GM12878 (cell line): ENCODE measurements at regions not wholly inside any gene's neighbourhood (a gene's known extent, or its start where the extent isn't known, plus 50 kb on each side); places are given as distances from the start of the nearest gene placed in this dataset.
"Not testable (repeated sequence)": the region's sequence is repeated elsewhere in the genome, so short reads cannot be mapped to it uniquely, and the experiment has no call there.

Source experiments
- ATAC-seq: fragments of 200-7000 bp; cut with Tn5 transposase; 3 replicates; pipeline ENCODE4 v1.9.1; 2020; ENCODE audit warnings: mild to moderate bottlenecking, moderate library complexity
- BruUV-seq: library from RNA; stranded (reverse); fragments of 400-500 nt; replicated peaks from 2 replicates; lab custom pipeline; 2021; lab: Mats Ljungman, UMichigan
- CTCF ChIA-PET: fragments of 300-600 bp; sonication (Branson Sonifier 250); formaldehyde crosslinking; extraction: SDS; loops from one replicate; lab custom pipeline; 2021; ENCODE audit warnings: inconsistent platforms; lab: Yijun Ruan, JAX
- POLR2A ChIA-PET: fragments of 350-600 bp; formaldehyde crosslinking; extraction: SDS; loops from one replicate; lab custom pipeline; 2021; ENCODE audit warnings: inconsistent platforms; lab: Charles Lee
- RAD21 ChIA-PET: fragments of 300-600 bp; sonication (Branson Sonifier 250); formaldehyde crosslinking; loops from one replicate; lab custom pipeline; 2023; ENCODE audit warnings: antibody characterized with exemption; ENCODE audit not compliant: unreplicated experiment; lab: Charles Lee
- SMC1A ChIA-PET: fragments of 300-600 bp; sonication (Branson Sonifier 250); formaldehyde crosslinking; loops from one replicate; lab custom pipeline; 2023; ENCODE audit not compliant: unreplicated experiment, uncharacterized antibody; lab: Charles Lee
- DNase-seq: peaks from one replicate; pipeline ENCODE4 v3.0.0-alpha.2; 2011; ENCODE audit warnings: low read depth, low spot score
- FAIRE-seq: peaks from 3 replicates; lab custom pipeline; 2011; peaks lifted over from hg19 to GRCh38; lab: Jason Lieb, UNC
- H2AFZ ChIP-seq: 2 replicates; pipeline ENCODE4 v1.6.0; 2011; ENCODE audit warnings: low read depth, low read length, control low read depth; ENCODE audit not compliant: control insufficient read depth
- H3K27ac ChIP-seq: 2 replicates; pipeline ENCODE4 v1.5.1; 2011; ENCODE audit warnings: control low read depth; ENCODE audit not compliant: control insufficient read depth, insufficient read depth
- H3K27me3 ChIP-seq, 2 experiments: replicated peaks in 1 of 2; 2 replicates each; pipeline versions ENCODE4 v1.6.0 to v1.6.1; 2011; ENCODE audit warnings: low read length in 1 of 2; ENCODE audit not compliant: control insufficient read depth in 2 of 2, insufficient read depth in 2 of 2
- H3K36me3 ChIP-seq, 2 experiments: 2 replicates each; pipeline ENCODE4 v1.5.1; 2011; ENCODE audit warnings: low read length in 1 of 2; ENCODE audit not compliant: control insufficient read depth in 2 of 2, insufficient read depth in 2 of 2
- H3K4me1 ChIP-seq: 2 replicates; pipeline ENCODE4 v1.6.1; 2011; ENCODE audit warnings: mild to moderate bottlenecking, low read length, moderate library complexity, mixed read lengths; ENCODE audit not compliant: control insufficient read depth, insufficient read depth
- H3K4me2 ChIP-seq: 2 replicates; pipeline ENCODE4 v1.6.0; 2011; ENCODE audit warnings: control low read depth; ENCODE audit not compliant: control insufficient read depth, insufficient read depth
- H3K4me3 ChIP-seq: fragments of 200-600 bp; sonication (generic); 2 replicates; pipeline ENCODE4 v1.5.1; 2016
- H3K79me2 ChIP-seq: 2 replicates; pipeline ENCODE4 v1.6.0; 2011; ENCODE audit warnings: low read length; ENCODE audit not compliant: control insufficient read depth, insufficient read depth
- H3K9ac ChIP-seq: 2 replicates; pipeline ENCODE4 v1.8.0; 2011; ENCODE audit warnings: low read length, control low read depth, mixed read lengths; ENCODE audit not compliant: control insufficient read depth, insufficient read depth
- H3K9me3 ChIP-seq: replicated peaks from 3 replicates; pipeline ENCODE4 v1.5.1; 2011; ENCODE audit warnings: mild to moderate bottlenecking, low read length; ENCODE audit not compliant: control insufficient read depth, insufficient read depth
- H4K20me1 ChIP-seq: 2 replicates; pipeline ENCODE4 v1.6.0; 2011; ENCODE audit not compliant: control insufficient read depth, insufficient read depth
- EP300 ChIP-seq, 2 experiments: fragments of 150-350 bp in 1 of 2; IDR thresholded peaks; 2 replicates each; pipeline ENCODE4 v1.6.1; 2011 to 2012; ENCODE audit warnings: low read depth in 2 of 2, low read length in 2 of 2, borderline replicate concordance in 1 of 2, improper control_type of control experiment in 1 of 2, inconsistent platforms in 1 of 2; ENCODE audit not compliant: control insufficient read depth in 1 of 2
- ETV6 ChIP-seq, 2 experiments: fragments of 450-650 bp in 1 of 2; IDR thresholded peaks in 1 of 2; conservative IDR thresholded peaks in 1 of 2; 2 replicates each; pipeline ENCODE4 v1.6.1; 2014; ENCODE audit warnings: antibody characterized with exemption in 1 of 2, borderline replicate concordance in 1 of 2, low read depth in 1 of 2, mild to moderate bottlenecking in 1 of 2, moderate library complexity in 1 of 2
- GATAD2B ChIP-seq: fragments of 450-650 bp; conservative IDR thresholded peaks from 2 replicates; pipeline ENCODE4 v1.6.1; 2017; ENCODE audit warnings: low read depth, mild to moderate bottlenecking, moderate library complexity
- MTA2 ChIP-seq: fragments of 450-650 bp; IDR thresholded peaks from 2 replicates; pipeline ENCODE4 v1.6.1; 2016; ENCODE audit warnings: low read depth, mild to moderate bottlenecking, moderate library complexity
- MYB ChIP-seq: fragments of 150-350 bp; IDR thresholded peaks from 2 replicates; pipeline ENCODE4 v1.6.1; 2014; ENCODE audit warnings: mild to moderate bottlenecking, low read depth, low read length, borderline replicate concordance
- NBN ChIP-seq: fragments of 450-650 bp; IDR thresholded peaks from 2 replicates; pipeline ENCODE4 v1.6.1; 2016
- NR2F1 ChIP-seq: fragments of 450-650 bp; conservative IDR thresholded peaks from 2 replicates; pipeline ENCODE4 v1.6.1; 2017; ENCODE audit warnings: mild to moderate bottlenecking
- RAD21 ChIP-seq: IDR thresholded peaks from 2 replicates; pipeline ENCODE4 v1.6.1; 2011; ENCODE audit warnings: mild to moderate bottlenecking, low read depth, low read length, moderate library complexity; ENCODE audit not compliant: insufficient read depth
- WGBS: methylation state at CpG from one replicate; pipeline ENCODE4 v1.1.6; 2016; ENCODE audit warnings: low lambda C conversion rate; ENCODE audit not compliant: insufficient replicate concordance, insufficient coverage; ENCODE audit errors: missing lambda C conversion rate; 5-methylcytosine and 5-hydroxymethylcytosine counted together
- in situ Hi-C: fragments of 300-500 bp; cut with MboI; formaldehyde crosslinking; loops from 9 replicates; pipeline ENCODE4 v1.14.3; 2018; ENCODE audit warnings: mixed read lengths
- intact Hi-C: fragments of 100-400 bp; cut with micrococcal nuclease; formaldehyde crosslinking; loops from one replicate; pipeline ENCODE4 v1.14.2; 2022; ENCODE audit not compliant: unreplicated experiment

GRCh38 chr12:17028348-17028747, 422.4 kb upstream of the LMO3 start (continued):
- TF ChIP-seq EP300 (IDR thresholded peaks at IDR 0.05; ENCODE audit: borderline replicate concordance in 1 of 2, control insufficient read depth in 1 of 2, low read depth in 2 of 2, low read length in 2 of 2) = no peak
- no peak for TF ChIP-seq ETV6 (conservative IDR thresholded peaks at IDR 0.05 in 1 of 2, IDR thresholded peaks at IDR 0.05 in 1 of 2; ENCODE audit: borderline replicate concordance in 1 of 2, low read depth in 1 of 2)
- no peak for TF ChIP-seq MYB
- no peak for TF ChIP-seq RAD21
- no peak for TF ChIP-seq NBN
- TF ChIP-seq, all 136 proteins: peak for 0

DNA sequence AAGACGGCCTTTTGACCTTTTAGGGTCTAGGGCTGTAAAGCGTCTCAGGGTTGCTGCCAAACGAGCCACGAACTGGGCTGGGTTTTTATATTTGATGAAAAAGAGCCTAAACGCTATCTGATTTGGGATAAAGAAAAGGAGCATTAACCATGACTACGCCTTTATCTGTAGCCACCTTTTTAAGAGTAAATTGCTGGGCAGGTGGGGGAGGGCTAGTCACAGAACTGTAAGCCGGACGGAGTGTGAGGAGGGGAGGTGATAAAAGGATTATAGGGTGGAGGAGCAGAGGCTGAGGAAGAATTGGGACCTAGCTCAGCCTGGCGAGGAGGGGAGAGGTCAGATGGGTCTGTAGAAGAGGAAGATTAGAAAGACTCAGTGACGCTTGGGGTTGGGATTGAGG, 419.5 kb upstream of the LMO3 start:
- H3K79me2 ChIP-seq, H3K27ac ChIP-seq, intact Hi-C loops, H3K36me3 ChIP-seq, RAD21 ChIA-PET, H3K4me2 ChIP-seq, SMC1A ChIA-PET, H2AFZ ChIP-seq, ATAC-seq, H3K9ac ChIP-seq, H4K20me1 ChIP-seq, H3K9me3 ChIP-seq, H3K4me3 ChIP-seq, BruUV-seq, H3K4me1 ChIP-seq, FAIRE-seq, DNase-seq, POLR2A ChIA-PET, in situ Hi-C loops, CTCF ChIA-PET, H3K27me3 ChIP-seq: not testable (repeated sequence)
- 32% methylated on average over 10 of the region's 10 CpGs for WGBS

- SMC1A ChIA-PET = interaction anchor here (0.9 to 1.2 kb wide), 2 partner anchors 39 to 635 kb away, joined by 3 read pairs; no protein-coding TSS in a partner anchor
These were observed 414.8 kb upstream of the LMO3 start for GRCh38 chr12:17020765-17021164.

More at GRCh38 chr12:17020765-17021164, 414.8 kb upstream of the LMO3 start:
- RAD21 ChIA-PET = no interaction called here
- Histone ChIP-seq H3K79me2 (no peaks in the 10 kb centered on the region), H3K4me3 (no peak overlapping the region), H3K4me1 (no peaks in the 10 kb centered on the region), H3K27me3 (no peaks in the 10 kb centered on the region), H3K27ac (no peak overlapping the region), H2AFZ (no peak overlapping the region), H3K9me3 (no peaks in the 10 kb centered on the region), H4K20me1 (no peaks in the 10 kb centered on the region), H3K4me2 (no peak overlapping the region), H3K36me3 (no peaks in the 10 kb centered on the region), H3K9ac (no peak overlapping the region)
- intact Hi-C loops (no loop called here), in situ Hi-C loops (no loop called here)
- no peak for FAIRE-seq
- DNase-seq = no peak
- BruUV-seq = no TSS peak
- POLR2A ChIA-PET = interaction anchor here (0.7 kb wide), 1 partner anchor 9 kb away, joined by 4 read pairs; no protein-coding TSS in a partner anchor
- ATAC-seq = no peak
- CTCF ChIA-PET = no interaction called here
- TF ChIP-seq GATAD2B (no peak), NR2F1 (peak; percentile 46; the same call in 1 of the 2 replicates), MTA2 (peak; percentile 78)
